SU-DHL-6 (cell line): ENCODE measurements at regions not wholly inside any gene's neighbourhood (a gene's known extent, or its start where the extent isn't known, plus 50 kb on each side); places are given as distances from the start of the nearest gene placed in this dataset.

Experiments
- H2AFZ ChIP-seq: fragments of 200-600 bp; sonication (generic); 2 replicates; pipeline ENCODE4 v1.6.1; 2014; ENCODE audit warnings: low read depth, mild to moderate bottlenecking, moderate library complexity, mixed read lengths, antibody characterized with exemption, low read length; ENCODE audit not compliant: severe bottlenecking
- H3F3A ChIP-seq: fragments of 200-600 bp; shearing (Covaris generic); 2 replicates; pipeline ENCODE4 v1.6.0; 2016; ENCODE audit warnings: antibody characterized with exemption, mild to moderate bottlenecking; ENCODE audit not compliant: insufficient read depth
- H3K27ac ChIP-seq: fragments of 200-600 bp; sonication (generic); 2 replicates; pipeline ENCODE4 v1.5.1; 2016; ENCODE audit warnings: low read depth, mild to moderate bottlenecking, low read length, moderate library complexity, mixed read lengths
- H3K27me3 ChIP-seq: fragments of 200-600 bp; sonication (generic), shearing (Covaris generic); 2 replicates; pipeline ENCODE4 v1.6.0; 2014; ENCODE audit warnings: mild to moderate bottlenecking, low read length
- H3K36me3 ChIP-seq: fragments of 200-600 bp; sonication (generic); 2 replicates; pipeline ENCODE4 v1.6.1; 2014; ENCODE audit warnings: mild to moderate bottlenecking, low read length, mixed read lengths
- H3K4me2 ChIP-seq: fragments of 300-600, 200-600 bp; shearing (Covaris generic), sonication (generic); 2 replicates; pipeline ENCODE4 v1.6.0; 2014; ENCODE audit warnings: low read length, low read depth, mild to moderate bottlenecking; ENCODE audit not compliant: poor library complexity, severe bottlenecking
- H3K4me3 ChIP-seq: fragments of 200-600 bp; sonication (generic); 2 replicates; pipeline ENCODE4 v1.5.1; 2014; ENCODE audit warnings: antibody characterized with exemption, low read length, mild to moderate bottlenecking, mixed read lengths; ENCODE audit not compliant: insufficient read depth, poor library complexity, severe bottlenecking
- H3K79me2 ChIP-seq: fragments of 200-600 bp; sonication (generic); 2 replicates; pipeline ENCODE4 v1.6.1; 2014; ENCODE audit warnings: mild to moderate bottlenecking, low read length, moderate library complexity; ENCODE audit not compliant: insufficient read depth
- H3K9ac ChIP-seq: fragments of 200-600 bp; sonication (generic); 2 replicates; pipeline ENCODE4 v1.7.0; 2014; ENCODE audit warnings: mild to moderate bottlenecking, low read length
- H3K9me2 ChIP-seq: fragments of 200-600 bp; sonication (generic); replicated peaks from 2 replicates; pipeline ENCODE4 v1.6.1; 2014; ENCODE audit warnings: low read length; ENCODE audit not compliant: insufficient read depth
- H3K9me3 ChIP-seq: fragments of 200-600 bp; sonication (generic); 2 replicates; pipeline ENCODE4 v1.6.1; 2014; ENCODE audit warnings: low read length, mixed read lengths; ENCODE audit not compliant: insufficient read depth
- H4K20me1 ChIP-seq: fragments of 200-600 bp; sonication (generic); 2 replicates; pipeline ENCODE4 v1.6.1; 2014; ENCODE audit warnings: low read depth, mild to moderate bottlenecking, antibody characterized with exemption, low read length, moderate library complexity, mixed read lengths
- EZH2phosphoT487 ChIP-seq: fragments of 200-600 bp; sonication (generic), shearing (Covaris generic); conservative IDR thresholded peaks from 2 replicates; pipeline ENCODE4 v1.6.1; 2018; ENCODE audit warnings: mild to moderate bottlenecking, antibody characterized with exemption, low read length, moderate library complexity, mixed read lengths
- TF ChIP-seq, protein P1 (sequence below): fragments of 200-600 bp; sonication (generic); IDR thresholded peaks from one replicate; pipeline ENCODE4 v1.5.1; 2017; ENCODE audit warnings: antibody characterized with exemption, mild to moderate bottlenecking, low read length, moderate library complexity; ENCODE audit not compliant: insufficient read depth, poor library complexity, severe bottlenecking

DNA sequence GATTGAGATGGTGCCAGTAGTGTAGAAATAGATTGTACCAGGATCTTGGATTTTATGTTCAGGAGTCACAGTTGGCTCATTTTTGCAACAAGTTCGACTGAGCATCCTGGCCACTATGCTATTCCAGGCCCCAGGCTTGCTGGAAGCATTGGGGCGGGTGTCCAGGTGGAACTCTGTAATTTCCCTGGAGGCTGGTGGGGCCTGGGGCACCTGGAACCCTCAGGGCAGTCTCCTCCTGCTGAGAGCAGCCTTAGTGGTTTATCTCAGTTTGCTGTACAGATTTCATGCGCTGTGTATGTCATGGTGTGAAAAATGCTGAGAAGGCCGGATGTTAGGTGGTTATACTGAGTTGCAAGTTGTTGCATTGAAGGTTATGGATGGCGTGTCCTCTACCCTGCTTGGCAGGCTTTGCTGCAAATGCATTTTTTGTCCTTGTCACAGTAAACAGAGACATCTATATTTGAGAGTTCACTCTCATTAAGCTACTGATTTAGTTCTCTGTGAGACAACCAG lies 135.1 kb upstream of the MYLIP start:
- Histone ChIP-seq H3K9me2 (no peaks in the 10 kb centered on the region), H4K20me1 (no peaks in the 10 kb centered on the region), H3K79me2 (no peaks in the 10 kb centered on the region), H2AFZ (no peak overlapping the region), H3K9me3 (no peaks in the 10 kb centered on the region), H3K27ac (no peak overlapping the region), H3K27me3 (no peaks in the 10 kb centered on the region), H3F3A (no peaks in the 10 kb centered on the region), H3K4me3 (no peak overlapping the region), H3K4me2 (no peak overlapping the region), H3K36me3 (no peaks in the 10 kb centered on the region), H3K9ac (no peak overlapping the region)
- TF ChIP-seq EZH2phosphoT487, result no peak
- TF ChIP-seq, protein P1, sequence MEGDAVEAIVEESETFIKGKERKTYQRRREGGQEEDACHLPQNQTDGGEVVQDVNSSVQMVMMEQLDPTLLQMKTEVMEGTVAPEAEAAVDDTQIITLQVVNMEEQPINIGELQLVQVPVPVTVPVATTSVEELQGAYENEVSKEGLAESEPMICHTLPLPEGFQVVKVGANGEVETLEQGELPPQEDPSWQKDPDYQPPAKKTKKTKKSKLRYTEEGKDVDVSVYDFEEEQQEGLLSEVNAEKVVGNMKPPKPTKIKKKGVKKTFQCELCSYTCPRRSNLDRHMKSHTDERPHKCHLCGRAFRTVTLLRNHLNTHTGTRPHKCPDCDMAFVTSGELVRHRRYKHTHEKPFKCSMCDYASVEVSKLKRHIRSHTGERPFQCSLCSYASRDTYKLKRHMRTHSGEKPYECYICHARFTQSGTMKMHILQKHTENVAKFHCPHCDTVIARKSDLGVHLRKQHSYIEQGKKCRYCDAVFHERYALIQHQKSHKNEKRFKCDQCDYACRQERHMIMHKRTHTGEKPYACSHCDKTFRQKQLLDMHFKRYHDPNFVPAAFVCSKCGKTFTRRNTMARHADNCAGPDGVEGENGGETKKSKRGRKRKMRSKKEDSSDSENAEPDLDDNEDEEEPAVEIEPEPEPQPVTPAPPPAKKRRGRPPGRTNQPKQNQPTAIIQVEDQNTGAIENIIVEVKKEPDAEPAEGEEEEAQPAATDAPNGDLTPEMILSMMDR, result no peak

DNA sequence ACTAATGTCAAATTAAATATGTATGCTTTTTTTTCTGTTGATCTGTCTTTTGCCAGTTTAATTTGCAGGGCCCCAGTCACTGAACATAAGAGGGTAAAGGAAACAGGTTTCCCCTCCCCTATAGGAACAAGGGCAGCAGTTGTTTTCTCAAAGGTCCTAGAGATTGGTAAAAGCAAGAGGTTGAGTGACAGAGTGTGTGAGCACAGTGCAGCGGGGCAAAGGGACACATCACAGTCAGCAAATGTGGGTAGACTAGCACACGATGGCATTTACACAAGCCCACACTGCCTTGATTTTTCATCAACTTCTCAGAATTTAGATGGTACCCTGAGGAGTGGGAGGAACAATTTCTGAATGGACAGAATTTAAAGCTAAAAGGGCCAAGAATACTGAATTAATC lies 138.7 kb upstream of the MYLIP start:
- no peak overlapping the region for H3K9ac ChIP-seq
- no peaks in the 10 kb centered on the region for H3K27me3 ChIP-seq
- H3K36me3 ChIP-seq, result no peaks in the 10 kb centered on the region
- H2AFZ ChIP-seq, result no peak overlapping the region
- no peaks in the 10 kb centered on the region for H3K79me2 ChIP-seq
- H3K9me2 ChIP-seq, result no peaks in the 10 kb centered on the region
- no peak for TF ChIP-seq EZH2phosphoT487
- TF ChIP-seq, protein P1, result no peak
- no peak overlapping the region for H3K4me2 ChIP-seq
- no peaks in the 10 kb centered on the region for H3F3A ChIP-seq
- no peak overlapping the region for H3K4me3 ChIP-seq
- no peak overlapping the region for H3K27ac ChIP-seq
- no peaks in the 10 kb centered on the region for H4K20me1 ChIP-seq
- H3K9me3 ChIP-seq, result no peaks in the 10 kb centered on the region

DNA sequence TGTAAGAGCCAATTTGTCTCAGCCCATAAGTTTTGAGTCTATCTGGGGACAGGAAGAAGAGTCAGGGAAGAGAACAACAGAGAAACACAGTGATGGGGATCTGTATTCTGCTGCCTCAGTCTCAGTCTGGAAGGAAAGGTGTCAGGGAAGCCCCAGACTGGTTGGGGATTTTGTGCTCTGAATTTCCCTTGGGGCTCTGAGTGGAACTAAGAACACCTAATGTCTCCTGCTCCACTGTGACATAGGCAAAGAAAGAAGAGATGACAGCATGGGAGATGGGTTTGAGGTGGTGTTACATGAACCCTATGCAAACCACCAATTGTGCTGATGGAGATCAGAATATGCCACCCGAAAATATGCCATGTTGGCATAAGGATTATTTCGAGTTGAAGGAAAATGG lies 139.5 kb upstream of the MYLIP start:
- Histone ChIP-seq H3K9ac (no peak overlapping the region), H3F3A (no peaks in the 10 kb centered on the region), H3K36me3 (no peaks in the 10 kb centered on the region), H3K79me2 (no peaks in the 10 kb centered on the region), H3K4me3 (no peak overlapping the region), H3K27me3 (no peaks in the 10 kb centered on the region), H3K4me2 (no peak overlapping the region), H3K27ac (no peak overlapping the region), H2AFZ (no peak overlapping the region), H3K9me2 (no peaks in the 10 kb centered on the region), H3K9me3 (no peaks in the 10 kb centered on the region), H4K20me1 (no peaks in the 10 kb centered on the region)
- no peak for TF ChIP-seq EZH2phosphoT487
- TF ChIP-seq, protein P1, result no peak
